Fibroblast of lung (primary cell): ENCODE measurements at regions not wholly inside any gene's neighbourhood (a gene's known extent, or its start where the extent isn't known, plus 50 kb on each side); places are given as distances from the start of the nearest gene placed in this dataset.

ENCODE experiments used
- EZH2 ChIP-seq: IDR thresholded peaks from 2 replicates; pipeline ENCODE4 v1.5.1; 2012; ENCODE audit warnings: low read length, control low read depth, mild to moderate bottlenecking; ENCODE audit errors: missing control alignments
- TF ChIP-seq, protein P1 (sequence below), 2 donors: IDR thresholded peaks in 1 of 2; conservative IDR thresholded peaks in 1 of 2; 1 replicate in 1 of 2; 2 replicates in 1 of 2; pipeline ENCODE4 v1.5.1; 2011 to 2012; ENCODE audit warnings: low read length in 2 of 2, control low read depth in 1 of 2, inconsistent platforms in 1 of 2, low read depth in 1 of 2, mild to moderate bottlenecking in 1 of 2

DNA sequence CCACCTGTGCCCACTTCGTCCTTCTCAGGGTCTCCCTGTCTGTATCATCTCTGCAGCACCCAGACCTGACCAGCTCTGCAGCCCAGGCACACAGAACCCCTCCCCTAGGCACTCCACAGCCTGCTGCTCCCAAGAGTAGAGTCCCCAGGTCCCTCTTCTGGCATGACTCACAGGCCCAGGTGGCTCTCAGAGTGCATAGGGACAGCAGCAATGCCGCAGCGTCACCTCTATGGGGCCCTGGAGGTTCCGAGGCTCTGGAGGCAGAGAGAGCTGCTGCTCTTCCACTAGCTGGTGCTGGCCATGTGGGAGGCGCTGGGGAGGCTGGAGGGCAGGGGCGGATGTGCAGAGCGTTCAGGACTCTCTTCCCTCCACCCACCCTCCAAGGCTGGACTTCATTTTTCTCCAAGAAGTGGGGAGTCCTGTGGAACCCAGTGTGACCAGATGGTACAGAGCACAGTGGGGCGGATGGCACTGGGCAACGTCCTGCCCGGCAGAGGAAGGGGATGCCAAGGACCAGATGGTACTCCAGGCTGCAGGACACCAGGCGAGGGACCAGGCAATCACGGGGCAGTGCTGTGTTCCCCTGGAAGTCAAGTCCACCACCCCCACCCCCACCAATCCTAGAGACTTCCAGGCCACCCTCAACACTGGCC is 151.7 kb downstream of the RBFOX3 start:
- TF ChIP-seq, protein P1, sequence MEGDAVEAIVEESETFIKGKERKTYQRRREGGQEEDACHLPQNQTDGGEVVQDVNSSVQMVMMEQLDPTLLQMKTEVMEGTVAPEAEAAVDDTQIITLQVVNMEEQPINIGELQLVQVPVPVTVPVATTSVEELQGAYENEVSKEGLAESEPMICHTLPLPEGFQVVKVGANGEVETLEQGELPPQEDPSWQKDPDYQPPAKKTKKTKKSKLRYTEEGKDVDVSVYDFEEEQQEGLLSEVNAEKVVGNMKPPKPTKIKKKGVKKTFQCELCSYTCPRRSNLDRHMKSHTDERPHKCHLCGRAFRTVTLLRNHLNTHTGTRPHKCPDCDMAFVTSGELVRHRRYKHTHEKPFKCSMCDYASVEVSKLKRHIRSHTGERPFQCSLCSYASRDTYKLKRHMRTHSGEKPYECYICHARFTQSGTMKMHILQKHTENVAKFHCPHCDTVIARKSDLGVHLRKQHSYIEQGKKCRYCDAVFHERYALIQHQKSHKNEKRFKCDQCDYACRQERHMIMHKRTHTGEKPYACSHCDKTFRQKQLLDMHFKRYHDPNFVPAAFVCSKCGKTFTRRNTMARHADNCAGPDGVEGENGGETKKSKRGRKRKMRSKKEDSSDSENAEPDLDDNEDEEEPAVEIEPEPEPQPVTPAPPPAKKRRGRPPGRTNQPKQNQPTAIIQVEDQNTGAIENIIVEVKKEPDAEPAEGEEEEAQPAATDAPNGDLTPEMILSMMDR (conservative IDR thresholded peaks at IDR 0.05 in 1 of 2, IDR thresholded peaks at IDR 0.05 in 1 of 2; ENCODE audit: low read depth in 1 of 2, low read length in 2 of 2) = no peak
- TF ChIP-seq EZH2 = no peak
